EL (cell line): ENCODE measurements at regions not wholly inside any gene's neighbourhood (a gene's known extent, or its start where the extent isn't known, plus 50 kb on each side); places are given as distances from the start of the nearest gene placed in this dataset.

Experiments
- DNase-seq: peaks from one replicate; pipeline ENCODE4 v3.0.0-alpha.2; 2016

- no peak for DNase-seq
These were observed 457.0 kb downstream of the ADAMTS20 start for GRCh38 chr12:43094886-43095575.

DNA sequence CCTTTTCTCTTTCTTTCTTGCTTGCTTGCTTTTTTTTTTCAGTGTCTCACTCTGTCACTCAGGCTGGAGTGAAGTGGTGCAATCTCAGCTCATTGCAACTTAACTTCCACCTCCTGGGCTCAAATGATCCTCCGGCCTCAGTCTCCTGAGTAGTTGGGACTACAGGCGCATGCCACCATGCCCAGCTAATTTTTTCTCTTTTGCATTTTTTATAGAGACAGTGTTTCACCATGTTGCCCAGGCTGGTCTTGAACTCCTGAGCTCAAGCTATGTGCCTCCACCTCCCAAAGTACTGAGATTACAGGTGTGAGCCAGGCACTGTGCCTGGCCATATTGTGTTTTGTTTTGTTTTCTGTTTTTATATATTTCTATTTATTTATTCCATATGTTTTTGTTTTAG lies 461.0 kb downstream of the ADAMTS20 start:
- DNase-seq, result no peak

GRCh38 chr12:43087195-43088091 lies 464.6 kb downstream of the ADAMTS20 start:
- DNase-seq, result no peak

- DNase-seq, result no peak
These were observed 472.5 kb downstream of the ADAMTS20 start for GRCh38 chr12:43079476-43079875.

DNA sequence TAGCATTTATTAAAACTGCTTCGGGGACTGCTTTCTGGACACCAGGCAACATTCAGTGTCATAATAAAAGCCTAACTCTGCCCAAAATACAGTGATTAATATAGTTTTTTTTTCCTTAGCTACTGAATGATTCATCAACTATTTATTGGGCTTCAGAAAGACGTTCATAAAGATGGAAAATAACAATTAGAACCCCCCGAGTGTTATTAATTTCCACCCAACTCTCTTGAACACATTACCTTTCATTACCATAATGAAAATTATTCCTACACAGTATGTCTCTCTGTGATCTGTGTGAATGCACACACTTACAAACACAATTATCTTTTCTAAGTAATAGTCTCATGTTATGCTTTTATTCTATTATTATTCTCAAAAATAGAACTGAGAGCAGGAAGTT lies 473.0 kb downstream of the ADAMTS20 start:
- no peak for DNase-seq

DNA sequence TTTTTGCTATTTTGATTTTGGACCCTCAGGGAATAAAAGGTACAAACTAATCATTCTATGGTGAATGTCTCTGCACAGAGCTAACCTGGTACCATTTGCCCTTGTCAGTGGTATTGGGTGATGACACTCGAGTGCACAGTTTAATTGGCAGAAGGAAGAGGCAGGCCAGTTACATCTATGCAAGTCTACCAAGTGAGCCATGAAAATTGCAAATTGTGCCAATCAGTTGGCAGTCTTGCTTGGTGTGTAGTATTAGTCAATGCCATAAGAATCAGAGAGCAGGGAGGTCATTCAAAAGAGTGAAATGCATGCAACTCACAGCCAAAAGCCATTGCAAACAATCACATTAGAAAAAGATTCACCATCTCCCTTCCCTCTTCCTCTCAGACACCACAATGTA lies 479.6 kb downstream of the ADAMTS20 start:
- DNase-seq, result no peak

DNA sequence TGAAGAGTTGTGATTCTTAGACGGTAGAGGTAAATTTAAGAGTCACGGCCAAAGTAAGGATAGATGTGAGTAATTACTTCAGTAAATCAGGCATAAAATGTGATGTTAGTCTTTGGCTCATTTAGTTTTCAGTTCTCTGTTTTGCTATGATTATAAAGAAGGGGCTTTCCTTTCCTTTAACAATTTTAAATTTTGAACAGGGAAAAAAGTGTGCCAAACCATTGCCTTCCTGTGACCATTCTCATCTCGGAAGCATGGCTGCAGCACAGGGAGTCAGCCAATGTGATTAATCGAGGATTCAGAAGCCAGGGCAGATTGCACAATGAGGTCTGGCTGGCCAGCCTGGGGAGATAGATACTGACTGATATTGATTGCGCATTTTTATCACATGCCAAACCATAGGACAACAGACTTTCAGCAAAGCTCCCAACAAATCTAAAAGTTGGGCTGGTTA lies 480.2 kb upstream of the PRICKLE1 start:
- DNase-seq, result no peak

- no peak for DNase-seq
These were observed 476.9 kb upstream of the PRICKLE1 start for GRCh38 chr12:43066471-43066870.

DNA sequence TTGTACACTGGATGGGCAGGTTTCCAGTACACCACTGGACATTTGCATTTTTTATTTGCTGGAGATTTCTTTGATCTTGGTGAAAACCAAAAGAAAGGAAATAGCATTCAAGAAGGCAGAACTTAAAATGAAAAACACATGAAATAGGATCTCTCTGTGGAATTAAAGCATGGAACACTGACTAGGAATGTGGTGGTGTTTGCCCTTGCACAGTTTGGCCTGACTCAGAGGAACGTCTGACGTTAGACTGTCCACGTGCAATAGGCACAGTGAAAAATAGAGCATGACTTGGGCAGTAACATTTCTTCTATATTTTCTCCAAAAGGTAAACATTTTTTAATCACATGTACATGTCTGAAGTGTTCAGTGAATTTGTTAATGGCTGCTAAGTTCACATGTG lies 474.1 kb upstream of the PRICKLE1 start:
- peak; percentile 30 for DNase-seq

DNA sequence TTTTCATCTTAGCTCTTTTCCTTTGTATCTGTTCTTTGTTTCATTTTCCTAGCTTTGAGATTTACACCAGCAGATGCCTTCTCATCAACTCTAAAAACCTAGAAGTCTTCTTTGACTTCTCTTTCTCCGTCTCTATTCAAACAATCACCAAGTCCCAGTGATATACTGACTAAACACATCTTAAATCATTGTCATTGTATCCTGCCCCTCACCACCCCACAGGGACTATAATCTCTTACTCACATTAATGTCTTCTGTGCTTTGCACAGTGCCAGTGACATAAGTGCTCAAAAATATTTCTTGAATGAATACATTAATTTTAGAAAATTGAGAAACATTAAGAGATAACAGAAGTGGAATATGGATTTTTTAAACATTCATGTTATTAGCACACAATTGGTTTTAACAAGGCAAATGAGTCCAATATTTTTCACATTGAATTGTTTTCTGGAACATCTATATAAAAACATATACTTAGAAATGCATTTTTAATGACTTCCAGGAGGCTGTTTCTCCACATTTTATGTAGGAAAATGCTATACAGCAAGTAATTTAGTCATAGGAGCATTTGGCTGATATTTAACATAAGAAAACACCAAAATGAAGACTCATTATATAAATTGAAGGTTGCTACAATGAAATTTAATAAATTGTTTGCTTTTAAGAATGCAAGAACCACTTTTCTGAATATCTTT lies 472.8 kb upstream of the PRICKLE1 start:
- DNase-seq, result no peak

- no peak for DNase-seq
These were observed 471.2 kb upstream of the PRICKLE1 start for GRCh38 chr12:43060742-43061141.

- no peak for DNase-seq
These were observed 469.1 kb upstream of the PRICKLE1 start for GRCh38 chr12:43058616-43059015.

GRCh38 chr12:43057566-43057965 lies 468.0 kb upstream of the PRICKLE1 start:
- peak; percentile 25 for DNase-seq

GRCh38 chr12:43054085-43054484 lies 464.5 kb upstream of the PRICKLE1 start:
- no peak for DNase-seq

DNA sequence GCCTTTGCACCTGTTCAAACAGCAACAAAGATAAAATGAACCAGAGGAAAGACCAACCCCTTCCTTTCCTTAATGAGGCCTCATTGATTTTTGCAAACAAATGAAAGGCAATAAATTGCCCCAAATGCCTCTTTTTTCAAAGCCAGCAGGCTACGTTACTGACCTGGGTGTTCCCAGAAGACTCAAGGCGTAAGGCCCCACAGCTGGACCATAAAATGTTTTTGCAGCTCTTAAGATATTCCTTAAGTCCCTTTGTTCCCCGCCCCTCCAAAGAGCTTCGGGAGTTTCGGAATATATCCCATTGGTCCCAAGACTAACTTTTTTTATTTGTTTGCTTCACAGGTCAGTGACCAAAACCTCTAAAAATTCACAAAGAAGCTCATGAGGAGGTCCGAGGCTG lies 462.9 kb upstream of the PRICKLE1 start:
- no peak for DNase-seq

DNA sequence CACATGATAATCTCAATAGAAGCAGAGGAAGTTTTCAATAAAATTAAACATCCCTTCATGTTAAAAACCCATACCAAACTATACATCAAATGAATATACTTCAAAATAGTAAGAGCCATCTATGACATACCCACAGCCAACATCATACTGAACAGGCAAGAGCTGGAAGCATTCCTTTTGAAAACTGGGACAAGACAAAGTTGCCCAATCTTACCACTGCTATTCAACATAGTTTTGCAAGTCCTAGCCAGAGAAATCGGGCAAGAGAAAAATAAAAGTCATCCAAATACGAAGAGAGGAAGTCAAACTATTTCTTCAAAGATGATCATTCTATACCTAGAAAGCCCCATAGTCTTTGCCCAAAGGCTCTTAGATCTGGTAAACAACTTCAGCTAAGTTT lies 454.7 kb upstream of the PRICKLE1 start:
- no peak for DNase-seq

GRCh38 chr12:43038991-43039390 lies 449.4 kb upstream of the PRICKLE1 start:
- no peak for DNase-seq

DNA sequence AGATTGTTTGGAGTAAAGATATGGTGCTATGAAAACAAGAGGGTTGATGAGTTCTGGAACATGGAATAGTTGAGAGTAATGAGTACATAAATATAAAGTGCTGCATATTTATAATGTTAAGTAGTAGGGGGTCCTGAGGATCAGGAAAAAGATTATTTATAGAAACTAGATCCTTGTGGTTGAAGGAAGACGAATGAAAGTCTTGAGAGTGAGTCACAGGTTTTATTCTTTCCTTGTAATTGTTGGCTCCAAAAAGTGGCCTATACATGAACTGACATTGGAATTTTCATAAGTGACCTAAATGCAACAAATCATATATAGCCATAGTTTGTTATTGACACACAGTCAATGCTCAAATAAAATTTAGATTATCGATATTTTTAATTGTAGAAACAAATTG lies 440.4 kb upstream of the PRICKLE1 start:
- peak; percentile 11 for DNase-seq

GRCh38 chr12:43028826-43029225 lies 439.3 kb upstream of the PRICKLE1 start:
- DNase-seq, result peak; percentile 5

- no peak for DNase-seq
These were observed 433.3 kb upstream of the PRICKLE1 start for GRCh38 chr12:43022838-43023237.

DNA sequence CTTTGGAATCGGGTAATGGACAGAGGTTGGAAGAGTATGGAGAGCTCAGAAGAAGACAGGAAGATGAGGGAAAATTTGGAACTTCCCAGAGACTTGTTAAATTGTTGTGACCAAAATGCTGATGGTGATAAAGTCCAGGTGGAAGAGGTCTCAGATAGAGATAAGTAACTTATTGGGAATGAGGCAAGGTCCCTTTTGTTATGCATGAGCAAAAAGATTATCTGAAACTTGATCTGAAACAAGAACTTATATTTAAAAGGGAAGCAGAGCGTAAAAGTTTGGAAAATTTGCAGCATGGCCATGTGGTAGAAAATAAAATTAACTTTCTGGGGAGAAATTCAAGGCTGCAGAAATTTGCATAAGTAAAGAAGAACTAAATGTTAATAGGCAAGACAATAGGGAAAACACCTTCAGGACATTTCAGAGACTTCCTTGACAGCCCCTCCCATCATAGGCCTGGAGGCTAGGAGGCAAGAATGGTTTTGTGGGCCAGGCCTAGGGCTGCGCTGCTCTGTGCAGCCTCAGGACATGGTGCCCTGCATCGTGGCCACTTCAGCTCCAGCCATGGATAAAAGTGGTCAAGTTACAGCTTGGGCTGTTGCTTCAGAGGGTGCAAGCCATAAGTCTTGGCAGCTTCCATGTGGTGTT lies 425.7 kb upstream of the PRICKLE1 start:
- DNase-seq, result no peak

GRCh38 chr12:43011383-43011926 lies 421.9 kb upstream of the PRICKLE1 start:
- DNase-seq, result no peak

- DNase-seq, result no peak
These were observed 420.3 kb upstream of the PRICKLE1 start for GRCh38 chr12:43009846-43010240.
